ENCODE measurements at regions not wholly inside any gene's neighbourhood (a gene's known extent, or its start where the extent isn't known, plus 50 kb on each side); places are given as distances from the start of the nearest gene placed in this dataset.

DNA sequence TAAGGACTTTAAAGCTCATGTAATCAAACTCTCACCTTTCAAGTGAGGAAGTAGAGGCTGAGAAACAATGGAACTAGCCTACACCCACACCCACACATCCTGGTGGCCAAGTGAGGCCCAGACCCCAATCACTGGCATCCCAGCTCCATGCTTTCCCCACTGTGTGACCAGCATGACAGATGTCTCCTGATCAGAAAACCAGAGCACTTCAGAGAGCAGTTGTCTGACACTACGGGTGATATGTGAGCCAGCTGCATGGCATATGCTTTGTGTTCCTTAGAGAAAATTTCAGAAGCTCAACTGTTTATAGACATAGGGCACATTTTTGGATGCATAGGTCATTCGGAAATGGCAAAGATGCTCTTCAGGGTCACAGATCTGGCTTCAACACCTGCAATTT, 315.2 kb downstream of the NDFIP2 start:
- Mint-ChIP-seq H3K4me1 (ENCODE audit: unreplicated experiment) (peaks cover 6% of the 10 kb centered on the region), H3K9me3 (ENCODE audit: unreplicated experiment) (no peaks in the 10 kb centered on the region), H3K36me3 (ENCODE audit: low read depth, unreplicated experiment) (no peaks in the 10 kb centered on the region), H3K27ac (ENCODE audit: unreplicated experiment) (no peak overlapping the region), H3K27me3 (ENCODE audit: unreplicated experiment) (no peaks in the 10 kb centered on the region), H3K4me3 (ENCODE audit: unreplicated experiment) (no peak overlapping the region)
- TF ChIP-seq, protein P1, sequence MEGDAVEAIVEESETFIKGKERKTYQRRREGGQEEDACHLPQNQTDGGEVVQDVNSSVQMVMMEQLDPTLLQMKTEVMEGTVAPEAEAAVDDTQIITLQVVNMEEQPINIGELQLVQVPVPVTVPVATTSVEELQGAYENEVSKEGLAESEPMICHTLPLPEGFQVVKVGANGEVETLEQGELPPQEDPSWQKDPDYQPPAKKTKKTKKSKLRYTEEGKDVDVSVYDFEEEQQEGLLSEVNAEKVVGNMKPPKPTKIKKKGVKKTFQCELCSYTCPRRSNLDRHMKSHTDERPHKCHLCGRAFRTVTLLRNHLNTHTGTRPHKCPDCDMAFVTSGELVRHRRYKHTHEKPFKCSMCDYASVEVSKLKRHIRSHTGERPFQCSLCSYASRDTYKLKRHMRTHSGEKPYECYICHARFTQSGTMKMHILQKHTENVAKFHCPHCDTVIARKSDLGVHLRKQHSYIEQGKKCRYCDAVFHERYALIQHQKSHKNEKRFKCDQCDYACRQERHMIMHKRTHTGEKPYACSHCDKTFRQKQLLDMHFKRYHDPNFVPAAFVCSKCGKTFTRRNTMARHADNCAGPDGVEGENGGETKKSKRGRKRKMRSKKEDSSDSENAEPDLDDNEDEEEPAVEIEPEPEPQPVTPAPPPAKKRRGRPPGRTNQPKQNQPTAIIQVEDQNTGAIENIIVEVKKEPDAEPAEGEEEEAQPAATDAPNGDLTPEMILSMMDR (IDR thresholded peaks at IDR 0.05; ENCODE audit: unreplicated experiment), result no peak
- no peak for DNase-seq (ENCODE audit: low spot score)

DNA sequence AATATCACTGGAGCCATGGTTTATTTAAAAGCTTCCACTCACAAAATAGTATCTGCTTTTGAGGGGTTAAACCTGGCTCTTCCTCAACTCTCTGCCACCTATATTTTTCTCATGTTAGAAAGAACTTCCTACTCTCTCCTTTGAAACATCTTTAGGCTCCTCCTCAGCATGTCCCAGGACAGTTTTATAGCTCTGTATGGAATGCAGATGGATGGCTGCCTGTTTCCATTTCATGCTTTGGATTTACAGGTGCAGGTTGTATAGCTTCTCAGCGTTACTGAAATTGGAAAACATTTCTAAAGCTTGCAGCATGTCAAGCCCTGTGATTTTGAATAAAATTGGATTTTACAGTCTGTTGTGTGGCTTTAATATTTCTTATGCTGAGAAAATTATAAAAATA, 314.0 kb downstream of the NDFIP2 start:
- no peaks in the 10 kb centered on the region for H3K27me3 Mint-ChIP-seq (ENCODE audit: unreplicated experiment)
- no peak overlapping the region for H3K27ac Mint-ChIP-seq (ENCODE audit: unreplicated experiment)
- H3K9me3 Mint-ChIP-seq (ENCODE audit: unreplicated experiment), result no peaks in the 10 kb centered on the region
- H3K4me3 Mint-ChIP-seq (ENCODE audit: unreplicated experiment), result no peak overlapping the region
- peaks cover 6% of the 10 kb centered on the region for H3K4me1 Mint-ChIP-seq (ENCODE audit: unreplicated experiment)
- no peak for DNase-seq (ENCODE audit: low spot score)
- no peaks in the 10 kb centered on the region for H3K36me3 Mint-ChIP-seq (ENCODE audit: low read depth, unreplicated experiment)
- TF ChIP-seq, protein P1 (IDR thresholded peaks at IDR 0.05; ENCODE audit: unreplicated experiment), result no peak

DNA sequence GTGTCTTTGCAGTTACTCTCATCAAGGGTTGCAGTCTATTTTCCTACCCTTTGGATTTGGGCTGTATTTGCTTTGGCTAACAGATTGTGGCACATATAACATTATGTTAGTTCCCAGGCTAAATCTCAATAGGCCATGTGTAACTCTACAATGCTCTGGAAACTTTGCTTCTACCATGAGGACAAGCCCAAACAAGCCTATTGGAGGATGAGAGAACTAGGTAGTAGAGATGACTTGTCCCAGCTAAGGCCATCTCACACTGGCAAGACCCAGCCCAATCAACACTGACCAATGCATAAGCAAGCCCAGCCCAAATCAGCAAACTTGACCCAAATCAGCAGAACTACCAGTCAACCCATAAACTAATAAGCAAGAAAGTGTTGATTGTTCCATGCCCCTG, 311.8 kb downstream of the NDFIP2 start:
- Mint-ChIP-seq H3K27me3 (ENCODE audit: unreplicated experiment) (peaks cover 2% of the 10 kb centered on the region), H3K36me3 (ENCODE audit: low read depth, unreplicated experiment) (no peaks in the 10 kb centered on the region)

DNA sequence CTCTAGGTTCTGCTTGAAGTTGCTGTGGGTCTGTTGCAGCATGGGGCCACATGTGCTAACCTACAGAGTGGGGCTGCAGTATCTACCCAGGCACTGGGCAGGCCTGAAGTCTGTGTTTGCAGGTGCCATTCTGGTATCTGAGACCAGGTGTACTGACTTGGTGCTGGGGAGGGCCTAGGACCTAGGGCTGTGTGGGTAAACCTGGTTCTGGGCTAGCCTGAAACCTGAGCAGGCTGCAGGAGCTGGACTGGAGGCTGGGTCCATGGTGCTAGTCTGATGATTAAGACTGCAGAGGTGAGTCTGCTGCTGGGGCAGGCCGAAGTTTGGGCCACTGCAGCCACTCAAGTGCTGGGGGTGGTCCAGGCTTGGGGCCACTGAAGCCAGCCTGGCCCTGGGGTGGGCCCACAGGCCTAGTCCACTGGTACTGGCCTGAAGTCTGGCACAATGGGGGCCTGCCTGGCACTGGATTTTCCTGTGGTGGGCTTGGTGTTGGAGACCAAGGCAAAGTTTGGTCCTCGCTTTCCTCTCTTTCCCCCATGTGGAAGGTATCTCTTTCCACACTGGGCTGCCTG, 310.6 kb downstream of the NDFIP2 start:
- Mint-ChIP-seq H3K9me3 (ENCODE audit: unreplicated experiment) (no peaks in the 10 kb centered on the region), H3K27ac (ENCODE audit: unreplicated experiment) (no peak overlapping the region), H3K4me1 (ENCODE audit: unreplicated experiment) (peaks cover 3% of the 10 kb centered on the region), H3K36me3 (ENCODE audit: low read depth, unreplicated experiment) (no peaks in the 10 kb centered on the region), H3K4me3 (ENCODE audit: unreplicated experiment) (no peak overlapping the region), H3K27me3 (ENCODE audit: unreplicated experiment) (peaks cover 2% of the 10 kb centered on the region)
- DNase-seq (ENCODE audit: low spot score), result no peak
- TF ChIP-seq, protein P1 (IDR thresholded peaks at IDR 0.05; ENCODE audit: unreplicated experiment), result no peak

More for the DNA sequence above, 311.8 kb downstream of the NDFIP2 start:
- Mint-ChIP-seq H3K4me1 (ENCODE audit: unreplicated experiment) (peaks cover 6% of the 10 kb centered on the region), H3K4me3 (ENCODE audit: unreplicated experiment) (no peak overlapping the region), H3K27ac (ENCODE audit: unreplicated experiment) (no peak overlapping the region), H3K9me3 (ENCODE audit: unreplicated experiment) (no peaks in the 10 kb centered on the region)
- TF ChIP-seq, protein P1 (IDR thresholded peaks at IDR 0.05; ENCODE audit: unreplicated experiment), result no peak
- no peak for DNase-seq (ENCODE audit: low spot score)

DNA sequence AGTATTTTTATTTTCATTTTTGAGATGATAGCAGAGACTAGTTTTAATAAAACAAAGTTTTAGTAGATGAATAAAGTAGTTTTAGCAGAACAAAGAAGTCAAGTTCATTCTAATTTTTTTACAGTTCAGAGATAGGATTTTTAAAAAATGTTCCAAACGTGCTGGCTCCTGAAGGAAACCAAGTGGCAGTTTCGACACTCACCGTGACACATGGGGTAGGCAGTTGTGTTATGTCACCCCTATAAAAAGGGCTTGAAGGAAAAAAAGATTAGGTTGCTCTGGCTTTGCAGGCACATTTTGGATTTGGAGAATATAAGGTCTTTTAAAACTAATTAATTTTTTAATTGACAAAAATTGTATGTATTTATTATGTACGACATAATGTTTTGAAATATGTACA, 305.2 kb downstream of the NDFIP2 start:
- H3K36me3 Mint-ChIP-seq (ENCODE audit: low read depth, unreplicated experiment), result no peaks in the 10 kb centered on the region

More for the DNA sequence above, 305.2 kb downstream of the NDFIP2 start:
- H3K4me3 Mint-ChIP-seq (ENCODE audit: unreplicated experiment), result no peak overlapping the region
- H3K4me1 Mint-ChIP-seq (ENCODE audit: unreplicated experiment), result peaks cover 13% of the 10 kb centered on the region
- H3K27ac Mint-ChIP-seq (ENCODE audit: unreplicated experiment), result no peak overlapping the region
- TF ChIP-seq, protein P1 (IDR thresholded peaks at IDR 0.05; ENCODE audit: unreplicated experiment), result no peak
- H3K9me3 Mint-ChIP-seq (ENCODE audit: unreplicated experiment), result no peaks in the 10 kb centered on the region
- peaks cover 6% of the 10 kb centered on the region for H3K27me3 Mint-ChIP-seq (ENCODE audit: unreplicated experiment)
- no peak for DNase-seq (ENCODE audit: low spot score)

Measured in endothelial cell (in vitro differentiated cells).